Spleen (tissue), 7 donors: ENCODE measurements at regions not wholly inside any gene's neighbourhood (a gene's known extent, or its start where the extent isn't known, plus 50 kb on each side); places are given as distances from the start of the nearest gene placed in this dataset.

ENCODE experiments used
- CTCF ChIP-seq, 11 experiments: fragments of 200-600 bp in 7 of 11; fragments of 450-650 bp in 4 of 11; sonication (generic) in 4 of 11; IDR thresholded peaks in 8 of 11; conservative IDR thresholded peaks in 3 of 11; 1 replicate in 7 of 11; 2 replicates in 4 of 11; pipeline versions ENCODE4 v1.4.0 to v1.8.0; 2016 to 2021; ENCODE audit warnings: antibody characterized with exemption in 11 of 11, inconsistent platforms in 4 of 11, mild to moderate bottlenecking in 1 of 11
- POLR2AphosphoS5 ChIP-seq, 3 donors: sonication (generic); formaldehyde crosslinking; IDR thresholded peaks; one replicate each; pipeline ENCODE4 v1.5.1; 2017; ENCODE audit warnings: antibody characterized with exemption in 3 of 3
- donor health status: DM: no; HTN: no; CAD: no; lungs with moderate emphysema.
- donor health status: DM: no; HTN: no; CAD: no.
- donor health status: DM: no; HTN: no; CAD: no.

- TF ChIP-seq CTCF (IDR thresholded peaks at IDR 0.05 in 8 of 11, conservative IDR thresholded peaks at IDR 0.05 in 3 of 11), result no peak
- TF ChIP-seq POLR2AphosphoS5 (IDR thresholded peaks at IDR 0.05), result no peak
Observed at GRCh38 chr11:90491466-90491865, 268.6 kb upstream of the CHORDC1 start.
